ENCODE measurements at regions not wholly inside any gene's neighbourhood (a gene's known extent, or its start where the extent isn't known, plus 50 kb on each side); places are given as distances from the start of the nearest gene placed in this dataset.

DNA sequence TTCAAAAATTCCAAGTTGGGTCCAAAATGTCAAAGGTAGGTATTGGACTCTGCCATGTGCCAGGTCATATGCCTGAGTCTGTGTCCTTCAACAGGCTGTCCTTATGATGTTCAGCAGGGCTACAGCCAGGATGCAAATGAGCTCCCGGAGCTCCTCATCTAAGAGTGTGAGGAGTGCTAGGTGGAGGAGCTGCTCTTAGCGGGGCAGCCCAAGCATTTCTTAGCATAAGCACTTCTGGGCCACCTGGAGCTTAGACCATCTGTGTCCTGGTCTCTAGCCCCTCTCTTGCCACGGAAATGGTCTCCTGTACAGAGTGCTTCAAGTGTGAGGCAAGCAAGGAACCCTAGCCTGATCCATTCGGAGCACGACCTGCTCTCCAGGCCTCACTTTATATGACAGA lies 64.6 kb upstream of the PRR23C start:
- TF ChIP-seq, protein P1, sequence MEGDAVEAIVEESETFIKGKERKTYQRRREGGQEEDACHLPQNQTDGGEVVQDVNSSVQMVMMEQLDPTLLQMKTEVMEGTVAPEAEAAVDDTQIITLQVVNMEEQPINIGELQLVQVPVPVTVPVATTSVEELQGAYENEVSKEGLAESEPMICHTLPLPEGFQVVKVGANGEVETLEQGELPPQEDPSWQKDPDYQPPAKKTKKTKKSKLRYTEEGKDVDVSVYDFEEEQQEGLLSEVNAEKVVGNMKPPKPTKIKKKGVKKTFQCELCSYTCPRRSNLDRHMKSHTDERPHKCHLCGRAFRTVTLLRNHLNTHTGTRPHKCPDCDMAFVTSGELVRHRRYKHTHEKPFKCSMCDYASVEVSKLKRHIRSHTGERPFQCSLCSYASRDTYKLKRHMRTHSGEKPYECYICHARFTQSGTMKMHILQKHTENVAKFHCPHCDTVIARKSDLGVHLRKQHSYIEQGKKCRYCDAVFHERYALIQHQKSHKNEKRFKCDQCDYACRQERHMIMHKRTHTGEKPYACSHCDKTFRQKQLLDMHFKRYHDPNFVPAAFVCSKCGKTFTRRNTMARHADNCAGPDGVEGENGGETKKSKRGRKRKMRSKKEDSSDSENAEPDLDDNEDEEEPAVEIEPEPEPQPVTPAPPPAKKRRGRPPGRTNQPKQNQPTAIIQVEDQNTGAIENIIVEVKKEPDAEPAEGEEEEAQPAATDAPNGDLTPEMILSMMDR (IDR thresholded peaks at IDR 0.05): no peak
- no peak for TF ChIP-seq POLR2A (IDR thresholded peaks at IDR 0.05)

Data from lower leg skin (tissue), 3 donors.